ENCODE measurements at regions not wholly inside any gene's neighbourhood (a gene's known extent, or its start where the extent isn't known, plus 50 kb on each side); places are given as distances from the start of the nearest gene placed in this dataset.

DNA sequence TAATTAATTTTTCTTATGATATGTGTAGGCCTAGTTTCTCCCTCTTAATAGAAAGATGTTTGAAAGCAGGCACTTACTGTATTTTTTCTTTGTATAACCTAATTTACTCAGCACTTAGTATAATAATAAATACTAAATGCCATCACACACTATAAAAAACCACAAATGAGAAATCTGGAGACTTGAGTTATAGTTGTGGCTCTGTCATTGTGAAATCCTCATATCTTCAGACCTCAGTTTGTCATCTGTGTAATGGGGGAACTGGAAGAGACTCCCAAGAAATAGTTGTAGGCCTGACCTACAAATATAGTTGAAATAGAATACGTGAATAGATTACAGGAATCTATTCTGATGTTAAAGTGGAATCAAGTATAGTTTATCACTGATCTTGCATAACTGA, 287.6 kb upstream of the DPH6 start:
- Histone ChIP-seq H3K4me1 (replicated peaks in 1 of 2; ENCODE audit: control insufficient read depth in 2 of 2, insufficient read depth in 2 of 2, low read length in 2 of 2) (no peaks in the 10 kb centered on the region), H3K9me1 (ENCODE audit: control insufficient read depth, insufficient read depth, low read length) (no peaks in the 10 kb centered on the region), H3K4me3 (no peak overlapping the region), H3K27me3 (ENCODE audit: control insufficient read depth in 2 of 2, insufficient read depth in 2 of 2, low read length in 2 of 2) (no peaks in the 10 kb centered on the region; a peak in 1 of 5 replicates), H3K36me3 (ENCODE audit: control insufficient read depth, insufficient read depth, low read length) (no peaks in the 10 kb centered on the region), H4K20me1 (replicated peaks; ENCODE audit: control insufficient read depth, insufficient read depth, low read length) (no peaks in the 10 kb centered on the region), H3K27ac (ENCODE audit: extremely low read depth, low read depth, low read length) (no peak overlapping the region), H3K9ac (ENCODE audit: insufficient read depth in 1 of 2, low read depth in 2 of 2, low read length in 2 of 2) (no peak overlapping the region), H2AFZ (ENCODE audit: low read depth, low read length) (no peak overlapping the region), H3K9me3 (replicated peaks; ENCODE audit: control insufficient read depth, insufficient read depth, low read depth, low read length) (no peaks in the 10 kb centered on the region), H3K4me2 (ENCODE audit: insufficient read depth, low read length) (no peak overlapping the region), H3K79me2 (ENCODE audit: control insufficient read depth, insufficient read depth, low read length) (no peaks in the 10 kb centered on the region)
- ChIA-PET POLR2A (no interaction called here), CTCF (ENCODE audit: low intra/inter-chr PET ratio) (no interaction called here)
- no peak for DNase-seq (ENCODE audit: extremely low read depth in 1 of 4, low spot score in 3 of 4)
- intact Hi-C loops (cut with micrococcal nuclease) (no loop called here), in situ Hi-C loops (cut with MboI) (no loop called here)
- FAIRE-seq: no peak
- 0% methylated on average over 1 of the region's 1 CpG for WGBS (ENCODE audit: insufficient coverage, low coverage, missing lambda C conversion rate)
- BruUV-seq (replicated peaks): no TSS peak
- no peak for ATAC-seq
- TF ChIP-seq ZNF311 (CRISPR knock-in tag; IDR thresholded peaks at IDR 0.05): no peak
- TF ChIP-seq ETV6 (IDR thresholded peaks at IDR 0.05; ENCODE audit: borderline replicate concordance in 1 of 2, low read depth in 2 of 2, low read length in 1 of 2): no peak
- no peak for TF ChIP-seq ETV6 (CRISPR knock-in tag; IDR thresholded peaks at IDR 0.05; ENCODE audit: borderline replicate concordance)
- TF ChIP-seq ZNF217 (CRISPR knock-in tag; IDR thresholded peaks at IDR 0.05): no peak
- TF ChIP-seq ZNF384 (IDR thresholded peaks at IDR 0.05; ENCODE audit: low read depth, low read length): no peak
- TF ChIP-seq, protein P1, sequence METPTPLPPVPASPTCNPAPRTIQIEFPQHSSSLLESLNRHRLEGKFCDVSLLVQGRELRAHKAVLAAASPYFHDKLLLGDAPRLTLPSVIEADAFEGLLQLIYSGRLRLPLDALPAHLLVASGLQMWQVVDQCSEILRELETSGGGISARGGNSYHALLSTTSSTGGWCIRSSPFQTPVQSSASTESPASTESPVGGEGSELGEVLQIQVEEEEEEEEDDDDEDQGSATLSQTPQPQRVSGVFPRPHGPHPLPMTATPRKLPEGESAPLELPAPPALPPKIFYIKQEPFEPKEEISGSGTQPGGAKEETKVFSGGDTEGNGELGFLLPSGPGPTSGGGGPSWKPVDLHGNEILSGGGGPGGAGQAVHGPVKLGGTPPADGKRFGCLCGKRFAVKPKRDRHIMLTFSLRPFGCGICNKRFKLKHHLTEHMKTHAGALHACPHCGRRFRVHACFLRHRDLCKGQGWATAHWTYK (CRISPR knock-in tag; IDR thresholded peaks at IDR 0.05): no peak
- no peak for TF ChIP-seq MAFG (tag; conservative IDR thresholded peaks at IDR 0.05)
- TF ChIP-seq, protein P2, sequence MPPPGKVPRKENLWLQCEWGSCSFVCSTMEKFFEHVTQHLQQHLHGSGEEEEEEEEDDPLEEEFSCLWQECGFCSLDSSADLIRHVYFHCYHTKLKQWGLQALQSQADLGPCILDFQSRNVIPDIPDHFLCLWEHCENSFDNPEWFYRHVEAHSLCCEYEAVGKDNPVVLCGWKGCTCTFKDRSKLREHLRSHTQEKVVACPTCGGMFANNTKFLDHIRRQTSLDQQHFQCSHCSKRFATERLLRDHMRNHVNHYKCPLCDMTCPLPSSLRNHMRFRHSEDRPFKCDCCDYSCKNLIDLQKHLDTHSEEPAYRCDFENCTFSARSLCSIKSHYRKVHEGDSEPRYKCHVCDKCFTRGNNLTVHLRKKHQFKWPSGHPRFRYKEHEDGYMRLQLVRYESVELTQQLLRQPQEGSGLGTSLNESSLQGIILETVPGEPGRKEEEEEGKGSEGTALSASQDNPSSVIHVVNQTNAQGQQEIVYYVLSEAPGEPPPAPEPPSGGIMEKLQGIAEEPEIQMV (tag; conservative IDR thresholded peaks at IDR 0.05; ENCODE audit: low read depth): no peak
- TF ChIP-seq, protein P3, sequence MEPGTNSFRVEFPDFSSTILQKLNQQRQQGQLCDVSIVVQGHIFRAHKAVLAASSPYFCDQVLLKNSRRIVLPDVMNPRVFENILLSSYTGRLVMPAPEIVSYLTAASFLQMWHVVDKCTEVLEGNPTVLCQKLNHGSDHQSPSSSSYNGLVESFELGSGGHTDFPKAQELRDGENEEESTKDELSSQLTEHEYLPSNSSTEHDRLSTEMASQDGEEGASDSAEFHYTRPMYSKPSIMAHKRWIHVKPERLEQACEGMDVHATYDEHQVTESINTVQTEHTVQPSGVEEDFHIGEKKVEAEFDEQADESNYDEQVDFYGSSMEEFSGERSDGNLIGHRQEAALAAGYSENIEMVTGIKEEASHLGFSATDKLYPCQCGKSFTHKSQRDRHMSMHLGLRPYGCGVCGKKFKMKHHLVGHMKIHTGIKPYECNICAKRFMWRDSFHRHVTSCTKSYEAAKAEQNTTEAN (CRISPR knock-in tag; IDR thresholded peaks at IDR 0.05): no peak
- TF ChIP-seq, protein P4, sequence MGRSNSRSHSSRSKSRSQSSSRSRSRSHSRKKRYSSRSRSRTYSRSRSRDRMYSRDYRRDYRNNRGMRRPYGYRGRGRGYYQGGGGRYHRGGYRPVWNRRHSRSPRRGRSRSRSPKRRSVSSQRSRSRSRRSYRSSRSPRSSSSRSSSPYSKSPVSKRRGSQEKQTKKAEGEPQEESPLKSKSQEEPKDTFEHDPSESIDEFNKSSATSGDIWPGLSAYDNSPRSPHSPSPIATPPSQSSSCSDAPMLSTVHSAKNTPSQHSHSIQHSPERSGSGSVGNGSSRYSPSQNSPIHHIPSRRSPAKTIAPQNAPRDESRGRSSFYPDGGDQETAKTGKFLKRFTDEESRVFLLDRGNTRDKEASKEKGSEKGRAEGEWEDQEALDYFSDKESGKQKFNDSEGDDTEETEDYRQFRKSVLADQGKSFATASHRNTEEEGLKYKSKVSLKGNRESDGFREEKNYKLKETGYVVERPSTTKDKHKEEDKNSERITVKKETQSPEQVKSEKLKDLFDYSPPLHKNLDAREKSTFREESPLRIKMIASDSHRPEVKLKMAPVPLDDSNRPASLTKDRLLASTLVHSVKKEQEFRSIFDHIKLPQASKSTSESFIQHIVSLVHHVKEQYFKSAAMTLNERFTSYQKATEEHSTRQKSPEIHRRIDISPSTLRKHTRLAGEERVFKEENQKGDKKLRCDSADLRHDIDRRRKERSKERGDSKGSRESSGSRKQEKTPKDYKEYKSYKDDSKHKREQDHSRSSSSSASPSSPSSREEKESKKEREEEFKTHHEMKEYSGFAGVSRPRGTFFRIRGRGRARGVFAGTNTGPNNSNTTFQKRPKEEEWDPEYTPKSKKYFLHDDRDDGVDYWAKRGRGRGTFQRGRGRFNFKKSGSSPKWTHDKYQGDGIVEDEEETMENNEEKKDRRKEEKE (IDR thresholded peaks at IDR 0.05; ENCODE audit: borderline replicate concordance in 1 of 2, control insufficient read depth in 1 of 2, low read depth in 2 of 2, low read length in 1 of 2): no peak
- TF ChIP-seq XRCC3 (IDR thresholded peaks at IDR 0.05): no peak
- TF ChIP-seq STAT5A (IDR thresholded peaks at IDR 0.05; ENCODE audit: borderline replicate concordance, low read length): no peak
- TF ChIP-seq, protein P5, sequence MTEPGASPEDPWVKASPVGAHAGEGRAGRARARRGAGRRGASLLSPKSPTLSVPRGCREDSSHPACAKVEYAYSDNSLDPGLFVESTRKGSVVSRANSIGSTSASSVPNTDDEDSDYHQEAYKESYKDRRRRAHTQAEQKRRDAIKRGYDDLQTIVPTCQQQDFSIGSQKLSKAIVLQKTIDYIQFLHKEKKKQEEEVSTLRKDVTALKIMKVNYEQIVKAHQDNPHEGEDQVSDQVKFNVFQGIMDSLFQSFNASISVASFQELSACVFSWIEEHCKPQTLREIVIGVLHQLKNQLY (CRISPR knock-in tag; conservative IDR thresholded peaks at IDR 0.05): no peak
